Body of pancreas (tissue), 4 donors: ENCODE measurements at regions not wholly inside any gene's neighbourhood (a gene's known extent, or its start where the extent isn't known, plus 50 kb on each side); places are given as distances from the start of the nearest gene placed in this dataset.

Source experiments
- CTCF ChIP-seq, 7 experiments: fragments of 450-650 bp in 4 of 7; fragments of 200-600 bp in 3 of 7; sonication (generic) in 3 of 7; IDR thresholded peaks; one replicate each; pipeline ENCODE4 v1.5.1; 2016 to 2019; ENCODE audit warnings: antibody characterized with exemption in 7 of 7
- POLR2A ChIP-seq, 3 donors: fragments of 450-650 bp; IDR thresholded peaks; one replicate each; pipeline ENCODE4 v1.6.1; 2016; ENCODE audit warnings: antibody characterized with exemption in 3 of 3, mild to moderate bottlenecking in 2 of 3

DNA sequence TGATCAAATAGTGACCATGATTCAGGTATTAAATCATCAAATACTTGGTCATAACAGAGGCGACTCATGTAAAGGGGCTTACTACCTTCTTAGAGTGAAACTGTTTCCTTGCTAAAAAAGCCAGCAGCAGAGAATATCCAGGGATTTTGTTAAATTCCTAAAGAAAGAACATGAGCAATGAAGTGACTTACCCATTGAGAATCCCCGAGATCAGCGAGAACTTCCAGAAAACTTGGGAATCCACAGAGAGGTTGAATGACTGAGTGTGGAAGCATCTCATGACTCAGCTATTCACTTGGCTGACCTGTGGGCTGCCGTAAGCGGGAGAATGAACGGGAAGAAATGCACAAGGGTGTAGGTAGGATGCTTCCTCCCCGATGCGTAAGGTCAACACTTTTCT lies 85.3 kb upstream of the KCNA1 start:
- TF ChIP-seq CTCF (IDR thresholded peaks at IDR 0.05) (no peak), POLR2A (IDR thresholded peaks at IDR 0.05) (no peak)
